NT2/D1 (cell line): ENCODE measurements at regions not wholly inside any gene's neighbourhood (a gene's known extent, or its start where the extent isn't known, plus 50 kb on each side); places are given as distances from the start of the nearest gene placed in this dataset.

Experiments used
- SUZ12 ChIP-seq: IDR thresholded peaks from 2 replicates; pipeline ENCODE4 v1.6.1; 2011; ENCODE audit not compliant: insufficient read length, insufficient read depth; ENCODE audit errors: extremely low read depth
- YY1 ChIP-seq: IDR thresholded peaks from 2 replicates; pipeline ENCODE4 v1.6.1; 2011; ENCODE audit not compliant: insufficient read length, insufficient read depth

- TF ChIP-seq YY1, result no peak
- no peak for TF ChIP-seq SUZ12
These were observed 281.4 kb upstream of the MEX3C start for GRCh38 chr18:51478908-51479307.
